Hematopoietic multipotent progenitor cell (in vitro differentiated cells): ENCODE measurements at regions not wholly inside any gene's neighbourhood (a gene's known extent, or its start where the extent isn't known, plus 50 kb on each side); places are given as distances from the start of the nearest gene placed in this dataset.
"Not testable (repeated sequence)": the region's sequence is repeated elsewhere in the genome, so short reads cannot be mapped to it uniquely, and the experiment has no call there.

Experiments used
- DNase-seq, 3 donors: peaks; one replicate each; pipeline ENCODE4 v3.0.0-alpha.2; 2011 to 2015; ENCODE audit warnings: low read depth in 2 of 3, low spot score in 2 of 3

GRCh38 chr9:108271236-108271635, 584.5 kb downstream of the ACTL7B start:
- DNase-seq, result no peak

- no peak for DNase-seq
These were observed 585.2 kb downstream of the ACTL7B start for GRCh38 chr9:108270561-108270960.

- DNase-seq, result no peak
These were observed 585.7 kb downstream of the ACTL7B start for GRCh38 chr9:108270051-108270450.

- DNase-seq, result peak in 2 of 3 donors; percentile 29 to 81
These were observed 586.4 kb downstream of the ACTL7B start for GRCh38 chr9:108269371-108269770.

GRCh38 chr9:108265065-108265464, 590.7 kb downstream of the ACTL7B start:
- DNase-seq, result no peak

GRCh38 chr9:108264093-108264492, 591.7 kb downstream of the ACTL7B start:
- no peak for DNase-seq

GRCh38 chr9:108262836-108263235, 593.0 kb downstream of the ACTL7B start:
- no peak for DNase-seq

- DNase-seq, result no peak
These were observed 595.7 kb downstream of the ACTL7B start for GRCh38 chr9:108259917-108260675.

GRCh38 chr9:108258640-108259039, 597.1 kb downstream of the ACTL7B start:
- no peak for DNase-seq

- no peak for DNase-seq
These were observed 598.4 kb downstream of the ACTL7B start for GRCh38 chr9:108257382-108257781.

GRCh38 chr9:108254236-108254635, 601.5 kb downstream of the ACTL7B start:
- no peak for DNase-seq

- not testable (repeated sequence) for DNase-seq
These were observed 608.4 kb downstream of the ACTL7B start for GRCh38 chr9:108247391-108247790.

GRCh38 chr9:108245901-108246300, 609.9 kb downstream of the ACTL7B start:
- DNase-seq, result no peak

- DNase-seq, result no peak
These were observed 610.5 kb downstream of the ACTL7B start for GRCh38 chr9:108245331-108245730.

GRCh38 chr9:108244686-108245085, 611.1 kb downstream of the ACTL7B start:
- DNase-seq, result no peak

GRCh38 chr9:108241384-108242073, 614.3 kb downstream of the ACTL7B start:
- no peak for DNase-seq

GRCh38 chr9:108239696-108240321, 616.0 kb downstream of the ACTL7B start:
- no peak for DNase-seq

GRCh38 chr9:108235609-108236008, 620.2 kb downstream of the ACTL7B start:
- no peak for DNase-seq

- no peak for DNase-seq
These were observed 621.0 kb downstream of the ACTL7B start for GRCh38 chr9:108234811-108235210.

GRCh38 chr9:108225149-108225800, 630.5 kb downstream of the ACTL7B start:
- DNase-seq, result no peak

- DNase-seq, result no peak
These were observed 631.1 kb downstream of the ACTL7B start for GRCh38 chr9:108224716-108225115.
